T-cell (primary cell): ENCODE measurements at regions not wholly inside any gene's neighbourhood (a gene's known extent, or its start where the extent isn't known, plus 50 kb on each side); places are given as distances from the start of the nearest gene placed in this dataset.
"Not testable (repeated sequence)": the region's sequence is repeated elsewhere in the genome, so short reads cannot be mapped to it uniquely, and the experiment has no call there.

Experiments
- ATAC-seq, 4 experiments: fragments of 200-7000 bp in 3 of 4; fragments of 150-1000 bp in 1 of 4; cut with Tn5 transposase; replicated peaks in 1 of 4; 1 replicate in 3 of 4; 2 replicates in 1 of 4; pipeline ENCODE4 v1.10.0; 2021; ENCODE audit warnings: moderate library complexity in 3 of 4, mild to moderate bottlenecking in 2 of 4, moderate number of reproducible peaks in 1 of 4
- CTCF ChIA-PET, 2 donors: fragments of 300-600 bp; sonication (Branson Sonifier 250); formaldehyde crosslinking; loops; one replicate each; lab custom pipeline; 2022; ENCODE audit warnings: antibody characterized with exemption in 2 of 2; lab: Charles Lee
- POLR2A ChIA-PET, 2 donors: fragments of 300-600 bp; sonication (Branson Sonifier 250); formaldehyde crosslinking; loops; one replicate each; lab custom pipeline; 2022; ENCODE audit warnings: antibody characterized with exemption in 2 of 2; lab: Charles Lee
- DNase-seq, 35 experiments: peaks; one replicate each; pipeline versions ENCODE4 v3.0.0 to v3.0.0-alpha.2; 2013 to 2023
- H3K27ac ChIP-seq: one replicate; pipeline ENCODE4 v1.5.1; 2013; ENCODE audit warnings: low read length
- H3K27me3 ChIP-seq, 2 experiments: replicated peaks in 1 of 2; 1 replicate in 1 of 2; 2 replicates in 1 of 2; pipeline versions ENCODE4 v1.6.1 to v1.7.0; 2013; ENCODE audit warnings: low read length in 1 of 2, mixed read lengths in 1 of 2; ENCODE audit not compliant: control insufficient read depth in 2 of 2, insufficient read depth in 2 of 2; ENCODE audit errors: extremely low read depth in 1 of 2
- H3K36me3 ChIP-seq, 2 donors: 1 replicate in 1 of 2; 2 replicates in 1 of 2; pipeline versions ENCODE4 v1.6.1 to v1.7.0; 2013; ENCODE audit warnings: low read length in 1 of 2; ENCODE audit not compliant: control insufficient read depth in 2 of 2, insufficient read depth in 1 of 2; ENCODE audit errors: extremely low read depth in 1 of 2
- H3K4me1 ChIP-seq, 2 experiments: 1 replicate in 1 of 2; 2 replicates in 1 of 2; pipeline versions ENCODE4 v1.6.1 to v1.7.0; 2013; ENCODE audit warnings: low read length in 2 of 2, mixed read lengths in 1 of 2; ENCODE audit not compliant: insufficient read depth in 2 of 2, control insufficient read depth in 1 of 2; ENCODE audit errors: extremely low read depth in 1 of 2
- H3K4me3 ChIP-seq, 2 donors: 1 replicate in 1 of 2; 2 replicates in 1 of 2; pipeline versions ENCODE4 v1.5.1 to v1.7.0; 2013; ENCODE audit warnings: mild to moderate bottlenecking in 2 of 2, low read length in 1 of 2, moderate library complexity in 1 of 2; ENCODE audit not compliant: control insufficient read depth in 1 of 2; ENCODE audit errors: extremely low read depth in 1 of 2
- H3K9me3 ChIP-seq: 2 replicates; pipeline ENCODE4 v1.7.0; 2013
- H3K27ac Mint-ChIP-seq, 2 donors: one replicate each; pipeline ENCODE4 v1.8.0; 2020 to 2021; ENCODE audit warnings: mild to moderate bottlenecking in 2 of 2, mixed read lengths in 2 of 2
- H3K27me3 Mint-ChIP-seq, 2 donors: one replicate each; pipeline ENCODE4 v1.8.0; 2021 to 2022; ENCODE audit warnings: mixed read lengths in 2 of 2
- H3K36me3 Mint-ChIP-seq: one replicate; pipeline ENCODE4 v1.8.0; 2021; ENCODE audit warnings: mixed read lengths
- H3K4me1 Mint-ChIP-seq, 3 donors: one replicate each; pipeline ENCODE4 v1.8.0; 2020 to 2022; ENCODE audit warnings: mixed read lengths in 3 of 3, mild to moderate bottlenecking in 1 of 3
- H3K4me3 Mint-ChIP-seq, 3 donors: one replicate each; pipeline ENCODE4 v1.8.0; 2020 to 2022; ENCODE audit warnings: mild to moderate bottlenecking in 3 of 3, mixed read lengths in 3 of 3, moderate library complexity in 3 of 3
- H3K9me3 Mint-ChIP-seq, 3 donors: one replicate each; pipeline ENCODE4 v1.8.0; 2020 to 2022; ENCODE audit warnings: mixed read lengths in 3 of 3
- WGBS: methylation state at CpG from one replicate; pipeline ENCODE4 v1.1.5; 2013; ENCODE audit warnings: missing lambda C conversion rate; ENCODE audit not compliant: insufficient coverage; 5-methylcytosine and 5-hydroxymethylcytosine counted together

GRCh38 chr16:35599429-35600160, 2140.2 kb downstream of the TP53TG3F start:
- Mint-ChIP-seq H3K36me3 (no peaks in the 10 kb centered on the region), H3K27me3 (no peaks in the 10 kb centered on the region), H3K9me3 (peaks cover 9 to 48% (median 38%) of the 10 kb centered on the region in 3 donors), H3K27ac (no peak overlapping the region), H3K4me3 (no peak overlapping the region), H3K4me1 (no peaks in the 10 kb centered on the region)
- Histone ChIP-seq H3K27me3 (no peaks in the 10 kb centered on the region), H3K4me1 (no peaks in the 10 kb centered on the region), H3K36me3 (no peaks in the 10 kb centered on the region), H3K27ac (no peak overlapping the region), H3K4me3 (no peak overlapping the region), H3K9me3 (peaks cover 2% of the 10 kb centered on the region)
- POLR2A ChIA-PET: no interaction called here
- no peak for ATAC-seq
- DNase-seq: no peak
- CTCF ChIA-PET: no interaction called here
- no CpG with 5 or more reads among the region's 6 CpGs for WGBS

GRCh38 chr16:35600161-35600555, 2140.7 kb downstream of the TP53TG3F start:
- H3K4me1 ChIP-seq, H3K27ac Mint-ChIP-seq, H3K27ac ChIP-seq, H3K36me3 ChIP-seq, H3K4me3 ChIP-seq, H3K4me1 Mint-ChIP-seq, DNase-seq, H3K27me3 ChIP-seq, CTCF ChIA-PET, POLR2A ChIA-PET, H3K27me3 Mint-ChIP-seq, ATAC-seq, H3K36me3 Mint-ChIP-seq, H3K9me3 ChIP-seq, H3K4me3 Mint-ChIP-seq: not testable (repeated sequence)
- H3K9me3 Mint-ChIP-seq: peaks cover 9 to 45% (median 36%) of the 10 kb centered on the region in 3 donors
- WGBS: 88% methylated on average over 2 of the region's 2 CpGs

- no peak for ATAC-seq
- H3K4me3 ChIP-seq: no peak overlapping the region
- Mint-ChIP-seq H3K4me1 (no peaks in the 10 kb centered on the region), H3K4me3 (no peak overlapping the region), H3K27me3 (no peaks in the 10 kb centered on the region), H3K9me3 (peaks cover 9 to 31% (median 29%) of the 10 kb centered on the region in 3 donors), H3K36me3 (no peaks in the 10 kb centered on the region), H3K27ac (no peak overlapping the region)
- no peak for DNase-seq
- no peaks in the 10 kb centered on the region for H3K27me3 ChIP-seq
- no peak overlapping the region for H3K27ac ChIP-seq
- ChIA-PET CTCF (no interaction called here), POLR2A (no interaction called here)
- H3K4me1 ChIP-seq: no peaks in the 10 kb centered on the region
- H3K9me3 ChIP-seq: peaks cover 2% of the 10 kb centered on the region
- H3K36me3 ChIP-seq: no peaks in the 10 kb centered on the region
These were observed 2142.7 kb downstream of the TP53TG3F start for GRCh38 chr16:35602116-35602515.

- H3K9me3 ChIP-seq, H3K4me3 ChIP-seq, DNase-seq, POLR2A ChIA-PET, H3K36me3 ChIP-seq, H3K27me3 ChIP-seq, H3K27ac Mint-ChIP-seq, H3K4me1 Mint-ChIP-seq, H3K36me3 Mint-ChIP-seq, H3K4me3 Mint-ChIP-seq, ATAC-seq, H3K4me1 ChIP-seq, H3K27ac ChIP-seq, CTCF ChIA-PET, H3K27me3 Mint-ChIP-seq: not testable (repeated sequence)
- H3K9me3 Mint-ChIP-seq: peaks cover 9 to 23% (median 21%) of the 10 kb centered on the region in 3 donors
- 100% methylated on average over 3 of the region's 5 CpGs for WGBS
These were observed 2144.0 kb downstream of the TP53TG3F start for GRCh38 chr16:35603371-35603770.

GRCh38 chr16:35605921-35606320, 2146.5 kb downstream of the TP53TG3F start:
- ChIA-PET CTCF (no interaction called here), POLR2A (no interaction called here)
- no peaks in the 10 kb centered on the region for H3K4me1 ChIP-seq
- H3K9me3 ChIP-seq: peaks cover 2% of the 10 kb centered on the region
- no peak overlapping the region for H3K4me3 Mint-ChIP-seq
- H3K27ac ChIP-seq: no peak overlapping the region
- H3K4me3 ChIP-seq: no peak overlapping the region
- no peak overlapping the region for H3K27ac Mint-ChIP-seq
- WGBS: no CpG with 5 or more reads among the region's 1 CpG
- no peaks in the 10 kb centered on the region for H3K36me3 ChIP-seq
- H3K4me1 Mint-ChIP-seq: no peaks in the 10 kb centered on the region
- DNase-seq: no peak
- peaks cover 0 to 11% (median 10%) of the 10 kb centered on the region in 3 donors for H3K9me3 Mint-ChIP-seq
- no peak for ATAC-seq
- H3K27me3 ChIP-seq: no peaks in the 10 kb centered on the region
- no peaks in the 10 kb centered on the region for H3K36me3 Mint-ChIP-seq
- H3K27me3 Mint-ChIP-seq: no peaks in the 10 kb centered on the region

GRCh38 chr16:35614883-35615282, 2155.5 kb downstream of the TP53TG3F start:
- H3K4me1 ChIP-seq, H3K27ac ChIP-seq, H3K4me1 Mint-ChIP-seq, H3K27me3 Mint-ChIP-seq, POLR2A ChIA-PET, H3K4me3 ChIP-seq, H3K9me3 ChIP-seq, ATAC-seq, H3K36me3 Mint-ChIP-seq, H3K4me3 Mint-ChIP-seq, CTCF ChIA-PET, H3K36me3 ChIP-seq, H3K27me3 ChIP-seq, H3K27ac Mint-ChIP-seq: not testable (repeated sequence)
- peak in 1 of 35 experiments; percentile 1 for DNase-seq
- peaks cover 9 to 34% (median 13%) of the 10 kb centered on the region in 3 donors for H3K9me3 Mint-ChIP-seq
- no CpG with 5 or more reads among the region's 2 CpGs for WGBS

- H3K4me1 ChIP-seq, H3K9me3 ChIP-seq, H3K27me3 Mint-ChIP-seq, H3K27ac Mint-ChIP-seq, DNase-seq, H3K27me3 ChIP-seq, H3K36me3 Mint-ChIP-seq, H3K4me1 Mint-ChIP-seq, H3K27ac ChIP-seq, ATAC-seq, POLR2A ChIA-PET, H3K4me3 Mint-ChIP-seq, H3K36me3 ChIP-seq, CTCF ChIA-PET, H3K4me3 ChIP-seq: not testable (repeated sequence)
- H3K9me3 Mint-ChIP-seq: peaks cover 15 to 46% (median 22%) of the 10 kb centered on the region in 3 donors
These were observed 2159.8 kb downstream of the TP53TG3F start for GRCh38 chr16:35619176-35619575.
